ENCODE measurements at regions not wholly inside any gene's neighbourhood (a gene's known extent, or its start where the extent isn't known, plus 50 kb on each side); places are given as distances from the start of the nearest gene placed in this dataset.

DNA sequence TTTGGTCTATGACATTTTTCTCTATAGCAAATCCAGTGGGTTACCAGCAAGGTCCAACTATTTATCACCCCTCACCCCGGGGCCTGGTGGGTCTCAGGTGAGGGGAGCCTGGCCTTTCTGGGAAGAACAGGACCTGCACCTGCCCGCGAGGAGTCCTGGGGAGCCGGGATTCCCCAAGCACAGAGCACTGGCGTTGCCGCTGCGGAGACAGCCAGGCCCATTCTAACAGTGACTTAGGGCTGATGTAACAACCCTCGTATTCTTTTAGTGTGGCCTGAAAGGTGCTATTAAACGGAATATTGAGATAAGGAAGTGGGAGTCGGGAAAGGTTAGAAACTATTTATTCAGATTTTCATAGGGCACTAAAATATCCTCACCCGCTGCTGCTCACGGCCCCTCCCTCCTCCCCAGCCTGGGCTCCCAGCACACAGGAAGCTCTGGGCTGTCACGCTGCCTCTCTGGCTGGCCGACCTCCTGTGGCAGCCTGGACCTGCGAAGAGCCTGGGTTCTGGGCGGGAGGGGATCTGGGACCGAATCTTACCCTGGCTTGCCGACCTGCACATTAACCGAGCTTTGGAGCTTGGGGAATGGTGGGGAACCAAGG is 141.2 kb downstream of the MIAT start:
- ChIA-PET POLR2A (no interaction called here), CTCF (no interaction called here)
- Histone ChIP-seq H3K9me3 (ENCODE audit: control insufficient read depth in 2 of 3, low read length in 3 of 3) (no peaks in the 10 kb centered on the region), H3K27me3 (ENCODE audit: control insufficient read depth in 2 of 2, insufficient read depth in 2 of 2, low read length in 2 of 2) (no peaks in the 10 kb centered on the region), H3K4me1 (ENCODE audit: control insufficient read depth in 2 of 2, insufficient read depth in 2 of 2, low read length in 2 of 2) (no peaks in the 10 kb centered on the region), H3K4me3 (ENCODE audit: low read length) (no peak overlapping the region), H3K36me3 (ENCODE audit: control insufficient read depth in 2 of 3, insufficient read depth in 3 of 3, low read length in 3 of 3) (no peaks in the 10 kb centered on the region), H3K27ac (ENCODE audit: low read depth, low read length) (no peak overlapping the region)
- DNase-seq (peak in 1 of 9 donors; percentile 9), ATAC-seq (no peak)
- H3K9me3 Mint-ChIP-seq: peaks cover 0 to 4% (median 0%) of the 10 kb centered on the region in 11 donors
- intact Hi-C loops (cut with micrococcal nuclease): no loop called here
- peaks cover 4 to 41% (median 23%) of the 10 kb centered on the region in 5 donors for H3K36me3 Mint-ChIP-seq
- no peak overlapping the region for H3K27ac Mint-ChIP-seq
- H3K27me3 Mint-ChIP-seq: no peaks in the 10 kb centered on the region
- H3K4me3 Mint-ChIP-seq: peak overlapping the region in 1 of 10 donors; percentile 17
- peaks cover 0 to 7% (median 0%) of the 10 kb centered on the region in 7 donors for H3K4me1 Mint-ChIP-seq

DNA sequence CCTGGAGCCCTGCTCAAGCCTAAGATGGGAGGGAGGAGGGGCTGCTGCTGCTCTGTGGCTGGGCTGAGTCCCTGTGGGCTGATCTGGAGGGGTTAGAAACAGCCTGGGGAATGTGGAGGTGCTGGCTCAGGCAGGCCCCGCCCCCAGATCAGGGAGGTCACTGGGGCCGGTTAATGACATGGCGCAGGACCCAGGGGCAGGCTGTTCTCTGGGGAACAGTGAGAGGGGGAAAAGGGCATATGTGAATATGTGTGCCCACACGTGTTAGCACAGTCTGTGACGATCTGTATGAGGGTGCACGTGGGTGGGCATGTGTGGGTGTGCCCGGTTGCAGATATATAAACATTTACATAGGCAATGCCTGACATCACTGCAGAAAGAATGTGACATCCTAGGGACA is 143.5 kb downstream of the MIAT start:
- Histone ChIP-seq H3K4me3 (ENCODE audit: low read length) (no peak overlapping the region), H3K9me3 (ENCODE audit: control insufficient read depth in 2 of 3, low read length in 3 of 3) (no peaks in the 10 kb centered on the region), H3K36me3 (ENCODE audit: control insufficient read depth in 2 of 3, insufficient read depth in 3 of 3, low read length in 3 of 3) (no peaks in the 10 kb centered on the region), H3K27ac (ENCODE audit: low read depth, low read length) (no peak overlapping the region), H3K4me1 (ENCODE audit: control insufficient read depth in 2 of 2, insufficient read depth in 2 of 2, low read length in 2 of 2) (no peaks in the 10 kb centered on the region), H3K27me3 (ENCODE audit: control insufficient read depth in 2 of 2, insufficient read depth in 2 of 2, low read length in 2 of 2) (no peaks in the 10 kb centered on the region)
- intact Hi-C loops (cut with micrococcal nuclease): no loop called here
- Mint-ChIP-seq H3K4me3 (no peak overlapping the region), H3K4me1 (peaks cover 0 to 7% (median 0%) of the 10 kb centered on the region in 7 donors), H3K27ac (no peak overlapping the region), H3K36me3 (peaks cover 0 to 25% (median 6%) of the 10 kb centered on the region in 5 donors), H3K9me3 (peaks cover 0 to 2% (median 0%) of the 10 kb centered on the region in 11 donors), H3K27me3 (no peaks in the 10 kb centered on the region)
- no peak for DNase-seq
- POLR2A ChIA-PET: no interaction called here
- ATAC-seq: no peak
- CTCF ChIA-PET: no interaction called here

DNA sequence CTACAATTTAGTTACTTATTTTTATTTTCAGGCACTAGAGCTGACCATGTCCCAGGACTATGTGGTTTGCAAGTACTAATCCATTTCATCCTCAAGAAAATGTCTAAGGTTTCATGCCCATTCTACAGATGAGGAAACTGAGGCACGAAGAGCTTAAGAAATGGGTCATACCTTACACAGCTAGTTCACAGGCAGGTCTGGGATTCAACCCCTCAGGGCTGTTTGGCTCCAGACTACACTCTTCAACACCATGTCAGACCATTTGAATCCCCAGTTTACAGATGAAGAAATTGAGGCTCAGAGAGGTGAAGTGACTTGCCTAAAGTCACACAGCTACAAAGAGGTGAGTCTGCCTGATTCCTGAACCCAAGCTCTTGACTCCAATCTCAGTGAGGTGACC is 144.1 kb downstream of the MIAT start:
- peaks cover 0 to 7% (median 0%) of the 10 kb centered on the region in 7 donors for H3K4me1 Mint-ChIP-seq
- ATAC-seq (no peak), DNase-seq (no peak)
- Histone ChIP-seq H3K36me3 (ENCODE audit: control insufficient read depth in 2 of 3, insufficient read depth in 3 of 3, low read length in 3 of 3) (no peaks in the 10 kb centered on the region), H3K4me3 (ENCODE audit: low read length) (no peak overlapping the region), H3K4me1 (ENCODE audit: control insufficient read depth in 2 of 2, insufficient read depth in 2 of 2, low read length in 2 of 2) (no peaks in the 10 kb centered on the region), H3K27ac (ENCODE audit: low read depth, low read length) (no peak overlapping the region), H3K9me3 (ENCODE audit: control insufficient read depth in 2 of 3, low read length in 3 of 3) (no peaks in the 10 kb centered on the region), H3K27me3 (ENCODE audit: control insufficient read depth in 2 of 2, insufficient read depth in 2 of 2, low read length in 2 of 2) (no peaks in the 10 kb centered on the region)
- ChIA-PET POLR2A (no interaction called here), CTCF (no interaction called here)
- peaks cover 0 to 24% (median 6%) of the 10 kb centered on the region in 5 donors for H3K36me3 Mint-ChIP-seq
- H3K4me3 Mint-ChIP-seq: no peak overlapping the region
- H3K27ac Mint-ChIP-seq: no peak overlapping the region
- peaks cover 0 to 2% (median 0%) of the 10 kb centered on the region in 11 donors for H3K9me3 Mint-ChIP-seq
- H3K27me3 Mint-ChIP-seq: no peaks in the 10 kb centered on the region
- intact Hi-C loops (cut with micrococcal nuclease): no loop called here

DNA sequence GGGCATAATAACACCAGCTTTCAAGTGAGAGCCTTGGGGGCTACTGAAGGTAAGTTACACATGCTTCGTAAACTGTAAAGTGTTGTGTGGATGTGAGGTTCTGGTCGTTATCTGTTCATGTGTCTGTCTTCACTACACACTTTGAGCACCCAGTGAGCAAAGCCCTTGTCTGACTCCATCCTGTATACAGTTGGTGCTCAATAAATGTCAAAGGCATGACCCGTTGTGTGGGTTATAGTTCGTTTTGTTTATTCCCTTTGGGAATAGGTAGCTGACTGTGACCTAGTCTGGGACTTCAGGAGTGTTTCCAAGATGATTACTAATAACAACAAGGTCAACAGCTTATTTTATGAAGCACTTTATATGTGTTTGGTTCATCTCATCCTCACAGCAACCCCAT is 146.9 kb downstream of the MIAT start:
- Mint-ChIP-seq H3K27me3 (no peaks in the 10 kb centered on the region), H3K36me3 (peaks cover 0 to 31% (median 13%) of the 10 kb centered on the region in 5 donors), H3K4me3 (no peak overlapping the region), H3K4me1 (no peaks in the 10 kb centered on the region), H3K27ac (peak overlapping the region in 1 of 9 donors; percentile 28), H3K9me3 (peaks cover 0 to 4% (median 0%) of the 10 kb centered on the region in 11 donors)
- ChIA-PET CTCF (no interaction called here), POLR2A (interaction anchor here (0.6 kb wide), 1 partner anchor 130 kb away, joined by 3 read pairs; no protein-coding TSS in a partner anchor)
- H3K9me3 ChIP-seq (ENCODE audit: control insufficient read depth in 2 of 3, low read length in 3 of 3): no peaks in the 10 kb centered on the region
- no peak overlapping the region for H3K4me3 ChIP-seq (ENCODE audit: low read length)
- ATAC-seq (no peak), DNase-seq (no peak)
- no peak overlapping the region for H3K27ac ChIP-seq (ENCODE audit: low read depth, low read length)
- no peaks in the 10 kb centered on the region for H3K4me1 ChIP-seq (ENCODE audit: control insufficient read depth in 2 of 2, insufficient read depth in 2 of 2, low read length in 2 of 2)
- intact Hi-C loops (cut with micrococcal nuclease): no loop called here
- no peaks in the 10 kb centered on the region for H3K27me3 ChIP-seq (ENCODE audit: control insufficient read depth in 2 of 2, insufficient read depth in 2 of 2, low read length in 2 of 2)
- H3K36me3 ChIP-seq (ENCODE audit: control insufficient read depth in 2 of 3, insufficient read depth in 3 of 3, low read length in 3 of 3): no peaks in the 10 kb centered on the region

DNA sequence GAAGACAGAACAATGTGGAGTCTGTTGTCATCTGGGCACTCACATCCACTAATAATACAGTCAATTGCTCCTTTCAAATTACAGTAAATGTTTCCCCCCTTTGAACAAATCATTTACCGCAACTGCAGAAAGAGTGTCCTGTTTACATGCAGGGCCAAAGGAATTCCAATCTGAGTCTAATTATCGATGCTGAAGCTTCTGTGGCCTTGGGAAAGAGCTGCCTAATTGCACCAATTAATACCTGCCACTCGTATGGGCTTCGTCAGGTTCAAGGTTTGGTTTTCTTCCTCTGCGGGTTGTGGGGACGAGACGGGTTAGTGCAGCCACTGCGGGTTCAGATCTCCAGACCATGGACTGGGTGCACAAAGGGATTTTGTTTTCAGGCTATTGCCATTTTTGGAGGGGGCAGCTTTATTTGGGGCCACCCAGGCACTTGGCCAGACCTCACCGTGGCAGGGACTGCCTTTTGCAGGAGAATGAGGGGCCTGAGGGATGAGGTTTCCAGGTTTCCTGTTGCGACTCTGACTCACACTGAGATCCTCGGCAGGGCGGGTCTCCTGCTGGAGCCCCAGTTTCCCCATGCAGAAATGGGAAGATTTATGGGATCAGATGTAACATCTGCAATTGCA is 147.6 kb downstream of the MIAT start:
- H3K9me3 Mint-ChIP-seq: peaks cover 0 to 4% (median 0%) of the 10 kb centered on the region in 11 donors
- ChIA-PET CTCF (no interaction called here), POLR2A (no interaction called here)
- H3K4me1 ChIP-seq (ENCODE audit: control insufficient read depth in 2 of 2, insufficient read depth in 2 of 2, low read length in 2 of 2): no peaks in the 10 kb centered on the region
- H3K9me3 ChIP-seq (ENCODE audit: control insufficient read depth in 2 of 3, low read length in 3 of 3): no peaks in the 10 kb centered on the region
- no peaks in the 10 kb centered on the region for H3K4me1 Mint-ChIP-seq
- ATAC-seq (no peak), DNase-seq (no peak)
- H3K27me3 Mint-ChIP-seq: no peaks in the 10 kb centered on the region
- intact Hi-C loops (cut with micrococcal nuclease): no loop called here
- peaks cover 0 to 31% (median 13%) of the 10 kb centered on the region in 5 donors for H3K36me3 Mint-ChIP-seq
- no peak overlapping the region for H3K4me3 ChIP-seq (ENCODE audit: low read length)
- no peak overlapping the region for H3K4me3 Mint-ChIP-seq
- no peak overlapping the region for H3K27ac ChIP-seq (ENCODE audit: low read depth, low read length)
- H3K27ac Mint-ChIP-seq: no peak overlapping the region
- H3K36me3 ChIP-seq (ENCODE audit: control insufficient read depth in 2 of 3, insufficient read depth in 3 of 3, low read length in 3 of 3): no peaks in the 10 kb centered on the region
- no peaks in the 10 kb centered on the region for H3K27me3 ChIP-seq (ENCODE audit: control insufficient read depth in 2 of 2, insufficient read depth in 2 of 2, low read length in 2 of 2)

DNA sequence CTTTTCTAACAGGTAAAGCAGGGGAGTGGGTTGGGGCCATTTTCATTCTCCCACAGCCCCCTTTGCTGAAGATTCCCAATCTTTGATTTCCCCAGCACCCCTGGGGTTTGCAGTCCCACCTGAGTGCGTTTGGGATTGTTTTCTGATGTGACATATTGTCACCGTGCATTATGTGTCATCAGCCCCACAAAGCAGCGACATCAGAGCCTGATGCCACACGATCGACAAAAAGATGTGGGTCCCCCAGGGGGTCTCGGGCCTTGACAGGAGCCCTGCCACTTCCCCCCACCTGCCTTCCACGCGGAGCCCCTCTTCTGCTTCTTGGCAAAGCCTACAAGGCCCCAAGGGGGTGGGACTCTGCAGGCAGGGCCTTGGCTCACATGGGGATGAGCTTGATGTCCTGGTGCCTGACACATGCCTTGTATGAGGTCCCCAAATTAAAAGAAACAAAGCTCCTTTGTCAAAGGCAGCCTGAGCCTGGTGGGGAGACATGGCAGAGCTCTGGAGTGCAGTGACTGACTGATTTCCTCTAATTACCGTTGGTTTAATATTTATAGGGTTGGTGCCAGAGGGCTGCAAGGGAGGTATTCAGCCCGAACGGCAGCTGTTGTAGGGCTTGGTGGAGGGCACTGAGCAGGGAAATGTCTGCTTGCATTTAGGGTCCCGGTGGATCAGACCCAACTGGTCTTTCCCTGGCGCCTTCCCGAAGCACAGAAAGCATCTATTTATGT is 149.2 kb downstream of the MIAT start:
- no peaks in the 10 kb centered on the region for H3K4me1 Mint-ChIP-seq
- no peak overlapping the region for H3K27ac Mint-ChIP-seq
- no peak overlapping the region for H3K4me3 Mint-ChIP-seq
- ATAC-seq: no peak
- ChIA-PET POLR2A (no interaction called here), CTCF (no interaction called here)
- H3K9me3 ChIP-seq (ENCODE audit: control insufficient read depth in 2 of 3, low read length in 3 of 3): no peaks in the 10 kb centered on the region
- H3K36me3 Mint-ChIP-seq: peaks cover 0 to 35% (median 13%) of the 10 kb centered on the region in 5 donors
- peaks cover 0 to 4% (median 0%) of the 10 kb centered on the region in 11 donors for H3K9me3 Mint-ChIP-seq
- no peaks in the 10 kb centered on the region for H3K4me1 ChIP-seq (ENCODE audit: control insufficient read depth in 2 of 2, insufficient read depth in 2 of 2, low read length in 2 of 2)
- no peaks in the 10 kb centered on the region for H3K27me3 Mint-ChIP-seq
- H3K36me3 ChIP-seq (ENCODE audit: control insufficient read depth in 2 of 3, insufficient read depth in 3 of 3, low read length in 3 of 3): no peaks in the 10 kb centered on the region
- no peak for DNase-seq
- H3K4me3 ChIP-seq (ENCODE audit: low read length): no peak overlapping the region
- intact Hi-C loops (cut with micrococcal nuclease): no loop called here
- no peaks in the 10 kb centered on the region for H3K27me3 ChIP-seq (ENCODE audit: control insufficient read depth in 2 of 2, insufficient read depth in 2 of 2, low read length in 2 of 2)
- no peak overlapping the region for H3K27ac ChIP-seq (ENCODE audit: low read depth, low read length)

Measured in naive thymus-derived CD4-positive, alpha-beta T cell (primary cell).